ENCODE measurements at regions not wholly inside any gene's neighbourhood (a gene's known extent, or its start where the extent isn't known, plus 50 kb on each side); places are given as distances from the start of the nearest gene placed in this dataset.

DNA sequence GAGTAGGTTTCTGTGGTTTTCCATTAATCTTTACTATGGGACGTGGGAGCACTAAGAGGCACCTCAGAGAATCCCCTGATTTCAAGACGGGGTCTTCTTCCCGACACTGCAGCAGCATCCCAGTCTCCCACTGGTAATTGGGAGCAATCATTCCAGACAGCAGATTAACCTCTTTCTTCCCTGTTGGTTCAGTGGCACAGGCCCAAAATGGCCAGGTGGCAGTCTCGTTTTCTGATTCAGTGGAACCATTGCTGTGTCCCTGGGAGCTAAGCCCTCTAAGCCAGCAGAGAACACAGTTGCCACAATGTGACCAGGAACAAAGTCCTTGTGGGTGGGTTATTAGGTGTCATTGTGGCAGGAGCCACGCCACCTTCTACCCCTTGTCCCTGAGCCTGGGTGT, 342.1 kb downstream of the MATN1 start:
- TF ChIP-seq, protein P1, sequence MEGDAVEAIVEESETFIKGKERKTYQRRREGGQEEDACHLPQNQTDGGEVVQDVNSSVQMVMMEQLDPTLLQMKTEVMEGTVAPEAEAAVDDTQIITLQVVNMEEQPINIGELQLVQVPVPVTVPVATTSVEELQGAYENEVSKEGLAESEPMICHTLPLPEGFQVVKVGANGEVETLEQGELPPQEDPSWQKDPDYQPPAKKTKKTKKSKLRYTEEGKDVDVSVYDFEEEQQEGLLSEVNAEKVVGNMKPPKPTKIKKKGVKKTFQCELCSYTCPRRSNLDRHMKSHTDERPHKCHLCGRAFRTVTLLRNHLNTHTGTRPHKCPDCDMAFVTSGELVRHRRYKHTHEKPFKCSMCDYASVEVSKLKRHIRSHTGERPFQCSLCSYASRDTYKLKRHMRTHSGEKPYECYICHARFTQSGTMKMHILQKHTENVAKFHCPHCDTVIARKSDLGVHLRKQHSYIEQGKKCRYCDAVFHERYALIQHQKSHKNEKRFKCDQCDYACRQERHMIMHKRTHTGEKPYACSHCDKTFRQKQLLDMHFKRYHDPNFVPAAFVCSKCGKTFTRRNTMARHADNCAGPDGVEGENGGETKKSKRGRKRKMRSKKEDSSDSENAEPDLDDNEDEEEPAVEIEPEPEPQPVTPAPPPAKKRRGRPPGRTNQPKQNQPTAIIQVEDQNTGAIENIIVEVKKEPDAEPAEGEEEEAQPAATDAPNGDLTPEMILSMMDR (IDR thresholded peaks at IDR 0.05) = no peak
- no peak for TF ChIP-seq POLR2A (IDR thresholded peaks at IDR 0.05)

Measured in thyroid gland (tissue), 4 donors.